Stimulated activated CD4-positive, alpha-beta T cell treated with anti-CD3 and anti-CD28 coated beads, Interleukin-4, amount 100 ng/mL, for 48 hours (primary cell): ENCODE measurements at regions not wholly inside any gene's neighbourhood (a gene's known extent, or its start where the extent isn't known, plus 50 kb on each side); places are given as distances from the start of the nearest gene placed in this dataset.
"Not testable (repeated sequence)": the region's sequence is repeated elsewhere in the genome, so short reads cannot be mapped to it uniquely, and the experiment has no call there.

Source experiments
- DNase-seq, 2 donors: peaks; one replicate each; pipeline ENCODE4 v3.0.0-alpha.2; 2020; ENCODE audit warnings: low read depth in 2 of 2

DNA sequence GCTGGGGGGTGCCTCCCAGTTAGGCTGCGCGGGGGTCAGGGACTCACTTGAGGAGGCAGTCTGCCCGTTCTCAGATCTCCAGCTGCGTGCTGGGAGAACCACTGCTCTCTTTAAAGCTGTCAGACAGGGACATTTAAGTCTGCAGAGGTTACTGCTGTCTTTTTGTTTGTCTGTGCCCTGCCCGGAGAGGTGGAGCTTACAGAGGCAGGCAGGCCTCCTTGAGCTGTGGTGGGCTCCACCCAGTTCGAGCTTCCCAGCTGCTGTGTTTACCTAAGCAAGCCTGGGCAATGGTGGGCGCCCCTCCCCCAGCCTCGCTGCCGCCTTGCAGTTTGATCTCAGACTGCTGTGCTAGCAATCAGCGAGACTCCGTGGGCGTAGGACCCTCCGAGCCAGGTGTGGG is 584.2 kb upstream of the SLC39A10 start:
- DNase-seq = not testable (repeated sequence)

DNA sequence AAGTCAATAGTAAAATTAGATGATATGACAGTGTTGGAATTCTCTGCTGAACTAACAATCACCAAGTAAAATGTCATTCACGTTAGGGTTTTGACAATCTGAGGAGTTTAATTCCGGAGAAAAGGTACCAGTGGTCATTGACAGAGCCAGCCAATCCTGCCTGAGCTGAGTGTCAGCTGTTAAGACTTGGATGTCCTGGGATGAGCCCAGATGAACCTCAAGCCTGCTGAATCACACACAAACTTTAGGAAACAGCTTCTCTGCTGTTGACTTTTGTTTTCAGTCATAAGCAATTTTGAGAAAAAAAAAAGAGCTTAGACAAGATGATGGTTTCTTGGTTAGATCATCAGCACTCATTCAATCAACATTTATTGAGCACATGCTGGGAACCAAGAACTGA is 600.0 kb upstream of the SLC39A10 start:
- no peak for DNase-seq

DNA sequence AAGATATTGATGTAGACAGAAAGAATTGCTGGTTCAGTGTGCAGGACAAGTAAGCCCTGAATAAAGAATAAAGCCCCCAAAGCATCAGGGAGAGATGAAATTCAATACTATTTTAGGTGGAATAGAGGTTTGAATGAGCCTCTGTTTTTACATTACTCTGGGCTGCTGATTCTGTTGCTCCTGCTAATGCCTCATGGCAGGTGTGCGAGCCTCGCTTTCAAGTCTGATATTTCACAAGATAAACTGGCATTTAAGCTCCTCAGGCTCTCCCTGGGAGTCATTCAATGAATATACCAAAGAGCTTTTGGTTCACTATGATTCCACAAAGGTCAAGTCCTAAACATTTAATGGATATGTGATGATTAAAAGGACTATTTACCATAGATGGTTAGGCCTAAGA is 601.0 kb upstream of the SLC39A10 start:
- no peak for DNase-seq

DNA sequence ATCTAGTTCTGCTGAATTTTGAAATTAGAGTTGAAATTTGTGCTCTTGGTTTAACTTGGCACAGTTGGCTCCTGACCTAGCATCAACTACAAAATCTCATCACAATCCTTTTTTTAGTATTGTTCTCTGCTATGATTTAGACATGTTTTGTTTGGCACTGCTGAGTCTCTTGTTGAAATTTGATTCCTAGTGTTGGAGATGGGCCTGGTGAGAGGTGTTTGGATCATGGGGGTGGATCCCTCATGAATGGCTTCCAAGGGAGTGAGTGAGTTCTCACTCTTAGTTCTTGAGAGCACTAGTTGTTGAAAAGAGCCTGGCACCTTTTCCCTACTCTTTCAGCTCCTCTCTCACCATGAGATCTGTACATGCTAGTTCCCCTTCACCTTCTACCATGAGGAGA is 605.6 kb upstream of the SLC39A10 start:
- DNase-seq = no peak

DNA sequence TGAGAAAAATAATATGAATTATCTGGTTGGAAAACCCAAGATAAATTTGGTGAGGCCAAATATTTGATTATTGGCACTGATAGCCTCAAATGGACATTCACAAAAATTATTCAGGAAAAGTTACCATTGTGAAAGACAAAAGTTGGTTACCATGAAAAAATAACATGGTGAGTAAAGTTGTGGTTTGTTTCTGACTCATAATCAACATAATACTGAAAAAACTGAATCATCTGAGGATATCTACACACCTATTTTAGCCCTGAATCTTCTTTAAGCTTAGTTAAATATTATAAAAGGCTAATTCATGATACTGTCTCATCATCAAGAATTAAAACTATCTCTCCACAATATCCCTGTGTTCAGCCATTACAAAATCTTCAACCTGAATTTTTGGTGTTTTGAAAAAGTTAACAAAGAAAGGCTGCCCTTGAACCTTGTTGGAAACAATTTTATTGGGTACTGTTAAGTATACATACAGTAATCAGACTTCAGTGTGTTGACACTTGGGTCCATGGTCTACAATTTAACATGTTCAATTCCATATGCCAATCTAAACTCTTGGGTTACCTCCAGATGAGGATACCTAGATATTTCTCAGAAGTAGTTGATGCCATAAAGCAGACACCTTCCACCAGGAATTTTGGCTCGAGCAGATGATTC is 607.5 kb upstream of the SLC39A10 start:
- DNase-seq = no peak

DNA sequence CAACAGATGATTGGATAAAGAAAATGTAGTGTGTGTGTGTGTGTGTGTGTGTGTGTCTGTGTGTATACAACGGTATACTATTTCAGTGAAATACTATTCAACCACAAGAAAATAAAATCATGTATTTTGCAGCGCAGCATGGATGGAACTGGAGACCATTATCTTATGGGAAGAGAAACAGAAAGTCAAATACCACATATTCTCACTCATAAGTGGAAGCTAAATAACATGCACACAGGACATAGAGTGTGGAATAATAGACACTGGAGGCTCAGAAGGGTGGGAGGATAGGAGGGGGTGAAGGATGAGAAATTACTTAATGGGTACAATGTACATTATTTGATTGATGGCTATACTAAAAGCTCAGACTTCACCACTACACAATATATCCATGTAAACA is 609.1 kb upstream of the SLC39A10 start:
- DNase-seq = no peak

DNA sequence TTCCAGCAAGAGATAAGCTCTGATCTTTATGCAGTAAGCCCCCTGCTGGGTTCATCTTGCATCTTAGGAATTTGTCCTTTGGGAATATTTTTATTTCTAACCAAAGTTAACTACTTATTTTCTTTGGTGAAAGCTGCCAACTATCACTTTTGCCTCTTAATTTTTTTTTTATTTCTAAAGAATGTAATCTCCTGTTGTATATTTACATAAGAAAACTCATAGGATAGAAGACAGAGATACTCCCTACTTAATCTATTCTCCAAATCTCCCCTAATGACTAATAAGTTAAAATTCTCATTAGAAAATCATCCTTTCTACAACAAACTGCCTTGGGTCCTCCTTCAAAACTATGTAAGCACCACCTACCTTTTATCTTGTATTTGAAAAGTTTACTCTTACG is 612.2 kb upstream of the SLC39A10 start:
- DNase-seq = no peak

DNA sequence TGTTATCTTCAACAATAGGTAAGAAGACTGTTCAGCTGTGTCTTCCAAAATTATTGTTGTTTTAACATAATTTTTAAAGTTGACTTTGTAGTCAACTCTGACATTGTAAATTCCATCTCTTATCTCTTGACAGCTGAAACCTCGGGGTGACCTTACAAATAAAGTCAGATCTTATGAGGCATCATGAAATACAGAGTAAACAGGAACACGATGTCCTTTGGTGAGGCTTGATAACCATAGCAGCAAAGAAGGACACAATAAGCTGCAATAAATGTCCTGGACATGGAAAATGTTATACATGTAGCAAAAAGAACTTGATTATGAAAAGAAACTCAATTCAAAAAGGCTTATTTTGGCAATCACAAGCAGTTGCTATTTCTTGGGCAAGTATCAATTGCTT is 618.9 kb upstream of the SLC39A10 start:
- no peak for DNase-seq

DNA sequence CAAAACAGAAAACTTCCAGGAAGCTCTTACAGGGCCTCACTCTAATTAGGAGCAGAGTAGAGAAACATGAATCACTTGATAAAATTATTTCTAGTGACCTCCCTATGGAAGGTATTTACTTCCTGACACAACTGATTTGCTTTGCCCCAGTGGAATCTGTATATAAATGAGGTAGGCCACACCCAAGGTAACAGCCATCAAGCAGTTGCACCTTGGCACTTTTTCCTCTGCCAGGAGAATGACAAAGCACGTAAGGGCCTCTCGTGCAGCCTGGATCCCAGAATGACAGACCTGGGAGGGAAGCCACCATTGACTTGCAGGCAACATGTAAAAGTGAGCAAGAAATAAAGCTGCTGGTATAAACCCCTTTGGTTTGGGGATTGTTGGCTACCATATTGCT is 620.0 kb upstream of the SLC39A10 start:
- no peak for DNase-seq

DNA sequence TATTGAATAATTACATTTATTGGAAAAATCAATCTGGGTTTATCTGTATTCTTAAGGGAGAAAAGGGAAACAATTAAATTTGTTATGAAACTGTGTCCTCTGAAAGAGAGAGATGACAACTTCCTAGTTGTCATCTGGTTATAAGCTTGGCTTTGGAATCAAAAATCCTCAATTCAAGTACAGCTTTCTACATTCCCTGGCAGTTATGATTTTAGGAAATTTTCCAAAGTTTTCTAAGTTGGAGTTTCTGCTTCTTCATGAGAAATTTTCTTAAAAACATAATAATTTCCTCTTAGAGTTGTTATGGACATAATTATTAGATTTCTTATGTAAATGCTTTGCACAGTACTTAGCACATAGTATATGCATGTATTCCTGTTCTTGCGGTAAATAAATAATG is 625.6 kb upstream of the SLC39A10 start:
- no peak for DNase-seq

DNA sequence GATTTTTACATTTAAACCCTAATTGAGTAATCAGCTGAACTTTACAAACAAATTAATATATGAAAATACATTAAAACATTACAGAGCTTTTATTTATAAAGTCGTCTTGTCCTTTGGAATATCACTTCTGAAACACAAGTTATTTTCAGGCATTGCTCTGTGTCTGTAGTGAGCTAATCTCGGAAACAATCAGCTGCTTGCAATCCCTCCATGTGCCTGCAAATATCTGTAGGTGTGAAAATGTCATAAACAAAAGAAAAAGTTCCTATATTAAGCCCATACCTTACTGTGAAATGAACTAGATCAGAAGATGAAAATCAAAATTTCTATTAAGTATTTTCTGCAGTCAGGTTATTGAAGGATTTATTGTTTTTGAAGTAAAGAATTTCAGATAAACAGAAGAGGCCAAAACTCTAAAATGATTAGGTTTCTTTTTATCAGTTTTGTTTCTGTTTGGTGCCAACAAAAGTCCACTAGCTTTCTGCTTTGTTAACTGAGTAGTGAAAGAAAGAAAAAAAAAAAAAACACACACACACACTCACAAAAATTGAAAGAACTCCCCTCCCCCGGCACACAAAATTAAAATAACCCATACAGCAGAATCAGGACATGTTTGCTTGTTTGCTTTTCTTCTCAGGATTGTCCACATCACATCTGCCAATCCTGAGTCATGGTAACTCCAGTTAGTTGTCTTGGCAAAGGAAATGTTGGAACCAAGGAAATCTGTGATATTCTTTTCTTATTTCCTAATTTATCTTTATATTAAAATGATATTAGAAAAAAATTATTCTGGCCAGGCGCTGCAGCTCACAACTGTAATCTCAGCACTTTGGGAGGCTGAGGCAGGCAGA is 627.0 kb upstream of the SLC39A10 start:
- DNase-seq = no peak

DNA sequence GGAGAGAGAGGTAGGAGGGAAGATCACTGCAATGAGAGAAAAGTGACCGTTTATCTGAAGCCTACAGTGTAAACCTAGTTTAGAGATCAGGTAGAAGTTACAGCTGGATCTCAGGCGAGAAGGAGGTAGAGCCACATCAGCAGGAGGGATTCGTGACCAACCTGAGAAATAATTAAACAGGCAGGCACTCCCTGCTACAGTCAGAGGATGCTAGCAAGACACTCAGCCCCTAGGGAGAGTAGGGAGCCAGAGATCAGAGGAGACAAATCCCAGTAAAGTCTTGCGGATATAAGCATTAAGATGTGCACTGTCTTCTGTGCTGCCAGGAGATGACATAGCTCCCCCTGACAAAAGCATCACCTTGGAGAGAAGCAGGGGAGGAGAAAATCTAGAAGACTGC is 629.1 kb upstream of the SLC39A10 start:
- DNase-seq = no peak

DNA sequence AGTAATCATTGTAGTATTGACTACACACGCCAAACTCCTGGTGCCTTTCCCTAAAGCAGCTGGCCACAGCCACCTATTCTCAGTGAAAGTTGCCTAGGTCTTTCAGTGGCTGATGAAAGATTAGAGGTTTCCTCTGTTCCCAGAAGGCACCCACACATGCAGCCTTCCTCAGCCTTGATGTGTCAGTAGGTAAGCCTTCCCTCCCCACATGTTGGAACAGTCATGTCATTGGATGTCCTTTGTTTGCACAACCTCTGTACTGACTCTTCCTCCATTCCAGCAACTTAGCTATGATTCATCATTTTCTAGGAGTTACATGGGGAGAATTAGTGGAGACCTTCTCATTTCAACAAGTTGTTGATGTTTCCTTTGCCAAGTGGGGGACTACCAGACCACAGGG is 630.8 kb upstream of the SLC39A10 start:
- DNase-seq = no peak

DNA sequence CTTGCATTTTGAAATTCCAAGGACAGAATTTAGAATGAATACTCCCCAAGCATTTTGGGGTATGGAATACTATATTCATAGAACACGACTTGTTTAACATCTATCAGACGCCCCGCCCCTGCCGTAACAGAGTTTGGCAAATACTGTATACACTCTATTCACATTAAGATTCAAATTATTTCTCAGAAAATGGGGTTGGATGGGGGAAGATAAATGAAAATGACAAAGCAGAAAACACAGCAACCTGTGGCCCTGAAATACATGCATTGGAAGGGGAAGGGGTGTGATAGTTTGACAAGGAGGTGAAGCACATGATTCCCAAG is 634.6 kb upstream of the SLC39A10 start:
- no peak for DNase-seq

DNA sequence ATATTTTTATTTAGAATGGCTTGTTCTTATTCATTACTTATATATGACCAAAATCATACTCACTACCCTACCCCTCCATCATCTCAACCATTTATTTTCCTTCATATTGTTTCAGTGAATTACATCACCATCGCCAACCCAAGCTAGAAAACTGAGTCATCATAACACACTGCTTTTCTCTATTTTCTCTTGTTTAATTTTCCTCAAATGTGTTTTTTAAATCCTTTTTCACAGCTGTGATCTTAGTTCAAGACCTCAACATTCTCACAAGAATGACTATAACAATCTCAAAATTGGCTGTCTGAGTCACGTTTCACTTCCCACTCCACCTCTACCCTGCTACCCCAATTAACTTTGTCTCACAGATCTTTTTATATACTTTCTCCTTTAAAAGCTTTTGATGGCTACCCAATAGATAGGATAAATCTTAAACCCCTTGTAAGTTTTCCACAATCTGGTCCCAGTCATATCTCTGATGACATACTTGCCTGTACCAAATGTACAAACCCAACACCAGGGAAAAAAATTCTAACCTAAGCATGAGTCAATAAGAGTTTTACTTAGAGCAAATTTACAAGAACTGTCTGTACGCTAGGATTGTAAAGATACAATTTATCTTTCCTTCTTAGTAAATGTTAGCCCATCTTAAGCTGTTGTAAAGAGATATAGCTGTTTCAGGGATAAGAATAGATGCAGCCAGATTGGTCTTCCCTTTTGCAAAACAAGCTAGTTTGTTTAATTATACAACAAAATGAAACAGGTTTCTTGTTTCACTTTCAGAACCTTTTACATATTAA is 635.1 kb upstream of the SLC39A10 start:
- no peak for DNase-seq

DNA sequence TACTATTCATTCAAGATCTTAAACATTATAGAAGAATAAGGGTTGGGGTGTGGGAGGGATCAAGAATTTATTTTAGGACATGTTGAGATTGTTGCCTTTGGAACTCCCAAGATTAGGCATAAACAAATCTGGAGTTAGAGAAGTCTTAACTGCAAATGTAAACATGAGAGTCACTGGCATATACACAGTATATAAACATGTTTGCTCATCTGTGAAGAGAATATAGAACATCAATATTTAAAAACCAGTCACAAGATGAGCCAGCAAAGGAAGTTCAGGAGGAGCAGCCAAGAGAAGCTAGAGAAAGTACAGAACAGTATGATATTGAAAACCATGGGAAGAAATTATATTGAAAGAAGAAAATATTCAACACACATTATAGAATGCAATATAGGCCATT is 638.6 kb upstream of the SLC39A10 start:
- no peak for DNase-seq

DNA sequence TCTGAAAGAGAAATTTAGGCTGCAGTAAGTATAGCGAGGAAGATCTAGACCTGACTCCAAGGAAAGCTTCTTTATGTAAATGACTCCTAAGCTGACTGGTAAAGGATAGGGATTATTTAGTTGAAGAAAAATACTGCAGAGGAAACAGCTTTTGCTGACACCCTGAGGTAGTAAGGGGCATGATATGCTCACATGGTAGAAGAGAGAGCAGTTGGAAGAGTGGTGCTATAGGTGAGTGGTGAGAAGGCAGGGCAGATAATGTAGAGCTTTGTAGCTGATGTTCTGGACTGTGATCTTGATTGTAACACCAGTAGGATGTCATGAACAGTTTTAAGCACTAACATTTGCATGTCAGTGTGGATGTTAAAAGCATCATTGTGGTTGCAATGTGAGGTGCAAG is 639.1 kb upstream of the SLC39A10 start:
- no peak for DNase-seq

DNA sequence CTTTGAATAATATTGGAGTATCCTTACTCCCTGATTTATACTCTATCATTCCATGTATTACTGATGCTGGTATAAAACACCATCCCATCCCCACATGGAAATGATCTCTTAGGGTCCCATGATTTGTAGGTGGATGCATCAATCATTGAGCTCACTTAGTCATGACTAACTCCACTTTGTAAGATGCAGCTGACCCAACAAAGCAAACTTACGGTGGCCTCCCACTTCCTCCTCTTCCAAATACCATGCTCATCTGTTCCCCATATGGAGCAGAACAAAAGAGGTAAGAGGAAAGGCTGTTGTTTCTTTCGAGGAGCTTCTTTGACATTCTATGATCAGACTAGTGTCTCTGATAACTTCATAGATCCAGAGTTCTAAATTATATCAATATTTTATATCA is 640.2 kb upstream of the SLC39A10 start:
- DNase-seq = no peak

DNA sequence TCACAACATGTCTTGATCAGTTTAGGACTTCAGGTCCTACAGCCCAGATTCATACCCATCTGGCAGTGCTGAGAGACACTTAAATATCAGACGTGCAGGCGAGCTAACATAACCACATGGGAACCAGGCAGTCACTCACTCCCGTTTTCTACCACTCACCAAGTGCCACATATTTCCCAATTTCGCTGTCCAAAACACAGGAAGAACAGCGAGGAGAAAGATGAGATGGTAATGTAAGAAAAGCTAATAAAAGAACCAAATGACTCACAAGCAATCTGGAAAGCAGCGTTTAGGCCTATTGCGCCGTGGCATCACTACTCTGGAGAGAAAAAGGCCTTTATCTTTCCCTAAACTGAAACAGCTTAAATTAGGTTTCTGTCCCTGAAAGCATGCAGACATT is 647.8 kb upstream of the SLC39A10 start:
- DNase-seq = no peak

DNA sequence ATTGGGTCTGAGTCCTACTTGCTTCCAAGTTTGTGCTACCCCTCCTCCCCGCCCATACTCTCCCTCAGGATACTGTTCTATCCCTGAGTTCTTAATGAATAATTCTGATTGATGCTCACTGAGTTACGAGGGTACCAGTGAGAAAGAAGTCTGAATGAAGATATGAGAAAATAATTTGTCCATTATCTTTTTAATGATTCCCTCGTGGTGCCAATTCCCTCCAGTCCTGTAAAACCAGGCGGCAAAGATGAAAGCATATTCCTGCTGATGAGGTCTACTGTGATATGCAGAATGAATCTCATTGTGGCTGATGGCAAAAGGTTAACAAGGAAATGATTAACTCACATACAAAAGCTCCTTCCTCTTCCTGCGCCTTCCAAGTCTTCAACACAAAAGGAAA is 650.2 kb upstream of the SLC39A10 start:
- no peak for DNase-seq

DNA sequence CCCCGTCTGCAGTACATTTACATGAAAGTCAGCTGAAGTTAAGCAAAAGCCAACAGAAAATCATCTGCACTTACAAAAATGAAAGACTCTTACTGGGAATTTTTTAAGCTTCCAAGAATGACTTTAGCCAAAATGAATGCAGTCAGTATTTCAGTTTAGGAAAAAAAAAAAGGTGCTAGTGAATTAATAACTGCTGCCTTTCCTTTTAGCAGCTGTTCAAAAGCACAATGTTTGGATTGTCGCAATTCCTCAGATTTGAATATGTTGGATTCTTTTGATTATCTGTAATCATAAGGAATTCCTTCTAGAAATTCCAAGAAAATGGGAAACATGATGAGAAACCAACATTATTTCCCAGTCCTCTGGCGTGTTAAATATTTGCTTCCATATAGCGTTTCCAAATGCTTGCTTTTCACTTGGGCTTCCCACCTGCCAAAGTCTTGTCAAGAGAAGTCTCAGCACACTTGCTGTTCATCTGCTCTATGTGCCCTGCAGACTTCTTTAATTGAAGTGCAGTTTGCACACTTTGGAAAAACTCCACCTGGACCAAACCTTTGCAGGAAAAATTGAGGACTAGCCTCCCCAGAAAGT is 653.0 kb upstream of the SLC39A10 start:
- no peak for DNase-seq

DNA sequence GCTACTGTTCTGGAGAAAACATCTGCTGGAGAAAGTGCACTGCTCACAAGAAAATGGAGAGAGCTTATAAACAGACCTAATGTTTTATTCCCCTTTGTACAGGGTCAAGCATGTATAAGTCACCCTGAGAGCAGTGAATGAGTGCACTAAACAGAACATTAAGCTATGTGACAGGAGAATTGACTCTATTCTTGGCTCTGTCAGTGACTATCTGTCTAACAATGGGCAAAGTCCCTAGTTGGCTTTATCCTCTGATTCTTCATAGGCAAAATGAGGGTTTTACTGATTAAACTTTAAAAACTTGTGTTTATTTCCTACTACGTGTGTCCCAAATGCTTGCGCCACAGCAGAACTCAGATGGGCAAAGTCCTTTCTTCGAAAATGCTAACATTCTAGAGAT is 655.1 kb upstream of the SLC39A10 start:
- DNase-seq = no peak

DNA sequence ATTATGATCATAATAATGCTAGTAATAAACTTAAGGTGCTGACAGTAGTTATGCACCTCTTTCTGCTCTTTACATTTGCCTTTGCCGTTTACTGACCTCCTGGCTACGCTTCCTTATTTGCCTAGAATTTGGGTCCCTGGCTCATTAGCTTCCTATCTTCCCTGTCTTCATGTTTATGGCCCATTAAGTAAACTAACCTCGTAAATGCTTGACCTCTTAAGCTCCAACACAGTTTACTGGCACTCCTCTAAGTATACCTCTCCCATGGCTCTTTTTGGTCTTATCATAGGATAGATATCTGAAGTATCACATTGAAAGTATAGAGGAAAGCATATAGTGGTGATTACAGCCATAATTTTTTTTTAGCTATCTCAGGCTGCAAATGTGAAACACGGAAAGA is 657.3 kb upstream of the SLC39A10 start:
- DNase-seq = no peak
